ENCODE measurements at regions not wholly inside any gene's neighbourhood (a gene's known extent, or its start where the extent isn't known, plus 50 kb on each side); places are given as distances from the start of the nearest gene placed in this dataset.

- Histone ChIP-seq H3K4me1 (no peaks in the 10 kb centered on the region), H3K9me3 (replicated peaks) (no peaks in the 10 kb centered on the region), H3K4me3 (no peak overlapping the region), H3K27ac (replicated peaks) (peak overlapping the region; percentile 53), H3K36me3 (no peaks in the 10 kb centered on the region), H3K27me3 (ENCODE audit: low read depth) (peaks cover 10% of the 10 kb centered on the region)
- intact Hi-C loops (cut with micrococcal nuclease) = no loop called here
- TF ChIP-seq CTCF (IDR thresholded peaks at IDR 0.05; ENCODE audit: borderline replicate concordance) = no peak
- no peak for DNase-seq
Observed at GRCh38 chr4:10746371-10747171, 62.0 kb upstream of the CLNK start.

GRCh38 chr4:10743357-10743756 lies 58.8 kb upstream of the CLNK start:
- Histone ChIP-seq H3K27ac (replicated peaks) (no peak overlapping the region), H3K9me3 (replicated peaks) (no peaks in the 10 kb centered on the region), H3K4me1 (no peaks in the 10 kb centered on the region), H3K36me3 (no peaks in the 10 kb centered on the region), H3K4me3 (no peak overlapping the region), H3K27me3 (ENCODE audit: low read depth) (peaks cover 15% of the 10 kb centered on the region)
- intact Hi-C loops (cut with micrococcal nuclease) = no loop called here
- no peak for TF ChIP-seq CTCF (IDR thresholded peaks at IDR 0.05; ENCODE audit: borderline replicate concordance)
- no peak for DNase-seq

GRCh38 chr4:10741961-10742699 lies 57.6 kb upstream of the CLNK start:
- Histone ChIP-seq H3K9me3 (replicated peaks) (no peaks in the 10 kb centered on the region), H3K27me3 (ENCODE audit: low read depth) (peaks cover 18% of the 10 kb centered on the region), H3K36me3 (no peaks in the 10 kb centered on the region), H3K27ac (replicated peaks) (no peak overlapping the region), H3K4me3 (no peak overlapping the region), H3K4me1 (no peaks in the 10 kb centered on the region)
- DNase-seq = no peak
- TF ChIP-seq CTCF (IDR thresholded peaks at IDR 0.05; ENCODE audit: borderline replicate concordance) = no peak
- intact Hi-C loops (cut with micrococcal nuclease) = no loop called here

- TF ChIP-seq CTCF (IDR thresholded peaks at IDR 0.05; ENCODE audit: borderline replicate concordance) = no peak
- no peak for DNase-seq
- Histone ChIP-seq H3K4me3 (no peak overlapping the region), H3K27ac (replicated peaks) (no peak overlapping the region), H3K4me1 (no peaks in the 10 kb centered on the region), H3K9me3 (replicated peaks) (no peaks in the 10 kb centered on the region), H3K36me3 (no peaks in the 10 kb centered on the region), H3K27me3 (ENCODE audit: low read depth) (peaks cover 18% of the 10 kb centered on the region)
- intact Hi-C loops (cut with micrococcal nuclease) = no loop called here
Observed at GRCh38 chr4:10740891-10741620, 56.5 kb upstream of the CLNK start.

GRCh38 chr4:10740251-10740650 lies 55.7 kb upstream of the CLNK start:
- no peaks in the 10 kb centered on the region for H3K9me3 ChIP-seq (replicated peaks)
- TF ChIP-seq CTCF (IDR thresholded peaks at IDR 0.05; ENCODE audit: borderline replicate concordance) = no peak
- no peaks in the 10 kb centered on the region for H3K36me3 ChIP-seq
- H3K27ac ChIP-seq (replicated peaks) = no peak overlapping the region
- H3K27me3 ChIP-seq (ENCODE audit: low read depth) = peaks cover 18% of the 10 kb centered on the region
- no peak for DNase-seq
- H3K4me3 ChIP-seq = no peak overlapping the region
- intact Hi-C loops (cut with micrococcal nuclease) = no loop called here
- no peaks in the 10 kb centered on the region for H3K4me1 ChIP-seq
